Activated naive CD8-positive, alpha-beta T cell treated with anti-CD3 and anti-CD28 coated beads, Interleukin-2, amount 50 U/mL, for 24 hours (primary cell): ENCODE measurements at regions not wholly inside any gene's neighbourhood (a gene's known extent, or its start where the extent isn't known, plus 50 kb on each side); places are given as distances from the start of the nearest gene placed in this dataset.

Experiments used
- ATAC-seq: fragments of 150-1000 bp; cut with Tn5 transposase; one replicate; pipeline ENCODE4 v1.10.0; 2021
- DNase-seq: peaks from one replicate; pipeline ENCODE4 v3.0.0; 2021
- H3K27ac Mint-ChIP-seq: one replicate; pipeline ENCODE4 v1.8.0; 2021; ENCODE audit warnings: mild to moderate bottlenecking, mixed read lengths
- H3K27me3 Mint-ChIP-seq: one replicate; pipeline ENCODE4 v1.8.0; 2021; ENCODE audit warnings: mixed read lengths
- H3K36me3 Mint-ChIP-seq: one replicate; pipeline ENCODE4 v1.8.0; 2021; ENCODE audit warnings: low read depth, mixed read lengths
- H3K4me1 Mint-ChIP-seq: one replicate; pipeline ENCODE4 v1.8.0; 2021; ENCODE audit warnings: mixed read lengths
- H3K4me3 Mint-ChIP-seq: one replicate; pipeline ENCODE4 v1.8.0; 2021; ENCODE audit warnings: mild to moderate bottlenecking, moderate library complexity, mixed read lengths
- H3K9me3 Mint-ChIP-seq: one replicate; pipeline ENCODE4 v1.8.0; 2021; ENCODE audit warnings: mixed read lengths

GRCh38 chr7:113710310-113711096, 208.3 kb downstream of the PPP1R3A start:
- DNase-seq (peak; percentile 18), ATAC-seq (no peak)
- Mint-ChIP-seq H3K27me3 (peaks cover 2% of the 10 kb centered on the region), H3K36me3 (no peaks in the 10 kb centered on the region), H3K9me3 (peaks cover 5% of the 10 kb centered on the region), H3K4me3 (no peak overlapping the region), H3K4me1 (no peaks in the 10 kb centered on the region), H3K27ac (no peak overlapping the region)

- ATAC-seq: no peak
- H3K36me3 Mint-ChIP-seq: no peaks in the 10 kb centered on the region
- H3K4me3 Mint-ChIP-seq: no peak overlapping the region
- no peak for DNase-seq
- no peaks in the 10 kb centered on the region for H3K4me1 Mint-ChIP-seq
- H3K27me3 Mint-ChIP-seq: no peaks in the 10 kb centered on the region
- H3K27ac Mint-ChIP-seq: no peak overlapping the region
- H3K9me3 Mint-ChIP-seq: no peaks in the 10 kb centered on the region
Observed at GRCh38 chr7:113705439-113705838, 213.4 kb downstream of the PPP1R3A start.

- no peak overlapping the region for H3K4me3 Mint-ChIP-seq
- no peaks in the 10 kb centered on the region for H3K4me1 Mint-ChIP-seq
- ATAC-seq (no peak), DNase-seq (no peak)
- H3K27me3 Mint-ChIP-seq: no peaks in the 10 kb centered on the region
- H3K9me3 Mint-ChIP-seq: no peaks in the 10 kb centered on the region
- no peaks in the 10 kb centered on the region for H3K36me3 Mint-ChIP-seq
- H3K27ac Mint-ChIP-seq: no peak overlapping the region
Observed at GRCh38 chr7:113698556-113699220, 220.1 kb downstream of the PPP1R3A start.

- Mint-ChIP-seq H3K27ac (no peak overlapping the region), H3K27me3 (no peaks in the 10 kb centered on the region), H3K9me3 (no peaks in the 10 kb centered on the region), H3K36me3 (no peaks in the 10 kb centered on the region), H3K4me1 (no peaks in the 10 kb centered on the region), H3K4me3 (no peak overlapping the region)
- DNase-seq (no peak), ATAC-seq (no peak)
Observed at GRCh38 chr7:113694149-113694548, 224.7 kb downstream of the PPP1R3A start.

GRCh38 chr7:113684165-113684564, 234.6 kb downstream of the PPP1R3A start:
- Mint-ChIP-seq H3K4me1 (no peaks in the 10 kb centered on the region), H3K27ac (no peak overlapping the region), H3K9me3 (no peaks in the 10 kb centered on the region), H3K36me3 (no peaks in the 10 kb centered on the region), H3K4me3 (no peak overlapping the region), H3K27me3 (no peaks in the 10 kb centered on the region)
- DNase-seq (no peak), ATAC-seq (no peak)

- no peak for ATAC-seq
- Mint-ChIP-seq H3K36me3 (no peaks in the 10 kb centered on the region), H3K4me1 (no peaks in the 10 kb centered on the region), H3K27me3 (no peaks in the 10 kb centered on the region), H3K27ac (no peak overlapping the region), H3K4me3 (no peak overlapping the region), H3K9me3 (no peaks in the 10 kb centered on the region)
- DNase-seq: no peak
Observed at GRCh38 chr7:113677811-113678210, 241.0 kb downstream of the PPP1R3A start.

GRCh38 chr7:113664867-113665266, 253.9 kb downstream of the PPP1R3A start:
- H3K36me3 Mint-ChIP-seq: no peaks in the 10 kb centered on the region
- ATAC-seq (no peak), DNase-seq (no peak)
- no peak overlapping the region for H3K27ac Mint-ChIP-seq
- H3K9me3 Mint-ChIP-seq: peaks cover 6% of the 10 kb centered on the region
- H3K4me1 Mint-ChIP-seq: no peaks in the 10 kb centered on the region
- H3K4me3 Mint-ChIP-seq: no peak overlapping the region
- no peaks in the 10 kb centered on the region for H3K27me3 Mint-ChIP-seq

GRCh38 chr7:113659416-113659815, 259.4 kb downstream of the PPP1R3A start:
- no peak for DNase-seq
- H3K27ac Mint-ChIP-seq: no peak overlapping the region
- H3K4me1 Mint-ChIP-seq: no peaks in the 10 kb centered on the region
- H3K9me3 Mint-ChIP-seq: no peaks in the 10 kb centered on the region
- H3K36me3 Mint-ChIP-seq: no peaks in the 10 kb centered on the region
- ATAC-seq: no peak
- H3K4me3 Mint-ChIP-seq: no peak overlapping the region
- H3K27me3 Mint-ChIP-seq: no peaks in the 10 kb centered on the region

- H3K27me3 Mint-ChIP-seq: no peaks in the 10 kb centered on the region
- ATAC-seq (no peak), DNase-seq (no peak)
- no peaks in the 10 kb centered on the region for H3K36me3 Mint-ChIP-seq
- no peaks in the 10 kb centered on the region for H3K9me3 Mint-ChIP-seq
- no peak overlapping the region for H3K4me3 Mint-ChIP-seq
- no peak overlapping the region for H3K27ac Mint-ChIP-seq
- H3K4me1 Mint-ChIP-seq: no peaks in the 10 kb centered on the region
Observed at GRCh38 chr7:113657603-113658002, 261.2 kb downstream of the PPP1R3A start.

GRCh38 chr7:113652501-113652900, 266.3 kb downstream of the PPP1R3A start:
- no peaks in the 10 kb centered on the region for H3K4me1 Mint-ChIP-seq
- no peak for ATAC-seq

GRCh38 chr7:113649556-113649955, 269.3 kb downstream of the PPP1R3A start:
- ATAC-seq: no peak
- Mint-ChIP-seq H3K27me3 (no peaks in the 10 kb centered on the region), H3K9me3 (no peaks in the 10 kb centered on the region), H3K4me3 (no peak overlapping the region), H3K36me3 (no peaks in the 10 kb centered on the region), H3K4me1 (no peaks in the 10 kb centered on the region), H3K27ac (no peak overlapping the region)
- DNase-seq: no peak

More at GRCh38 chr7:113652501-113652900, 266.3 kb downstream of the PPP1R3A start:
- Mint-ChIP-seq H3K9me3 (no peaks in the 10 kb centered on the region), H3K4me3 (no peak overlapping the region), H3K27me3 (no peaks in the 10 kb centered on the region), H3K27ac (no peak overlapping the region), H3K36me3 (no peaks in the 10 kb centered on the region)
- DNase-seq: no peak

GRCh38 chr7:113639221-113639620, 279.6 kb downstream of the PPP1R3A start:
- Mint-ChIP-seq H3K27ac (no peak overlapping the region), H3K27me3 (no peaks in the 10 kb centered on the region), H3K4me1 (no peaks in the 10 kb centered on the region), H3K9me3 (peaks cover 3% of the 10 kb centered on the region), H3K36me3 (no peaks in the 10 kb centered on the region), H3K4me3 (no peak overlapping the region)
- DNase-seq (no peak), ATAC-seq (no peak)

- Mint-ChIP-seq H3K27me3 (no peaks in the 10 kb centered on the region), H3K36me3 (no peaks in the 10 kb centered on the region), H3K4me1 (no peaks in the 10 kb centered on the region), H3K4me3 (no peak overlapping the region), H3K27ac (no peak overlapping the region), H3K9me3 (no peaks in the 10 kb centered on the region)
- ATAC-seq (no peak), DNase-seq (no peak)
Observed at GRCh38 chr7:113636727-113637421, 281.9 kb downstream of the PPP1R3A start.

GRCh38 chr7:113635492-113635891, 283.3 kb downstream of the PPP1R3A start:
- Mint-ChIP-seq H3K4me1 (no peaks in the 10 kb centered on the region), H3K36me3 (no peaks in the 10 kb centered on the region)
- DNase-seq: no peak

GRCh38 chr7:113633073-113633472, 285.7 kb downstream of the PPP1R3A start:
- Mint-ChIP-seq H3K27me3 (no peaks in the 10 kb centered on the region), H3K27ac (no peak overlapping the region), H3K4me3 (no peak overlapping the region), H3K36me3 (no peaks in the 10 kb centered on the region), H3K9me3 (no peaks in the 10 kb centered on the region), H3K4me1 (no peaks in the 10 kb centered on the region)
- ATAC-seq (no peak), DNase-seq (no peak)

More at GRCh38 chr7:113635492-113635891, 283.3 kb downstream of the PPP1R3A start:
- Mint-ChIP-seq H3K27ac (no peak overlapping the region), H3K27me3 (no peaks in the 10 kb centered on the region), H3K9me3 (no peaks in the 10 kb centered on the region), H3K4me3 (no peak overlapping the region)
- ATAC-seq: no peak
